ENCODE measurements at regions not wholly inside any gene's neighbourhood (a gene's known extent, or its start where the extent isn't known, plus 50 kb on each side); places are given as distances from the start of the nearest gene placed in this dataset.
"Not testable (repeated sequence)": the region's sequence is repeated elsewhere in the genome, so short reads cannot be mapped to it uniquely, and the experiment has no call there.

DNA sequence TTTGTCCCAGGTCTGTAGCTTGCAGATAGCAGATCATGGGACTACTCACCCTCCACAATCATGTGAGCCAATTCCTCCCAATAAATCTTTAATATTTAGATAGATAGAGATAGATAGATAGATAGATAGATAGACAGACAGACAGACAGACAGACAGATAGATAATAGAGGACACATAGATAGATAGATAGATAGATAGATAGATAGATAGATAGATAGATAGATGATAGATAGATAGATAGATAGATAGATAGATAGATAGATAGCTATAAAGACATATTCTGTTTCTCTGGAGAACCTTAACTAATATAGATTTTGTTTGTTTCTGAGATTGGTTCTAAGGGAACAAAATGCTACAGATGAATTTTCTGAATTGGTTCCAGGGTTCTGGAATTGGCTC lies 82.3 kb upstream of the PRDX6 start:
- DNase-seq (ENCODE audit: low read depth in 2 of 3, low spot score in 1 of 3): not testable (repeated sequence)

DNA sequence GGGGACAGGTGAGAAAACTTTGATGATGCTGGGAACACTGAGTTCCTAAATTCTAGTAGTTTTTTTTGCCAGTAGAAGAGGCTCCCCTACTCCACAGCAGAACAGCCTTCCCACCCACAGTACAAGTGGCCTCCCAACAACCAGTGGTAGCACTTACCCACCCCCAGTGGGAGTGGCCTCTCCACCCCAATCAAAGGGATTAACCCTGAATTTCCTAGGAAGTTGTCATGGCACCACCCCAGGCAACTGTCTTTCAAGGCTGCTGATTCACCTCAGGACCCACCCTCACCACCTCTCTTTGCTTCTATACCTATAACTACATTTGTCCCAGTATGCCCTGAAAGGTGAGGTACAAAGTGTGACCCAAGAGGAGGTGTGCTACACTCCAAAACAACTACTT lies 81.4 kb upstream of the PRDX6 start:
- no peak for DNase-seq (ENCODE audit: low read depth in 2 of 3, low spot score in 1 of 3)

DNA sequence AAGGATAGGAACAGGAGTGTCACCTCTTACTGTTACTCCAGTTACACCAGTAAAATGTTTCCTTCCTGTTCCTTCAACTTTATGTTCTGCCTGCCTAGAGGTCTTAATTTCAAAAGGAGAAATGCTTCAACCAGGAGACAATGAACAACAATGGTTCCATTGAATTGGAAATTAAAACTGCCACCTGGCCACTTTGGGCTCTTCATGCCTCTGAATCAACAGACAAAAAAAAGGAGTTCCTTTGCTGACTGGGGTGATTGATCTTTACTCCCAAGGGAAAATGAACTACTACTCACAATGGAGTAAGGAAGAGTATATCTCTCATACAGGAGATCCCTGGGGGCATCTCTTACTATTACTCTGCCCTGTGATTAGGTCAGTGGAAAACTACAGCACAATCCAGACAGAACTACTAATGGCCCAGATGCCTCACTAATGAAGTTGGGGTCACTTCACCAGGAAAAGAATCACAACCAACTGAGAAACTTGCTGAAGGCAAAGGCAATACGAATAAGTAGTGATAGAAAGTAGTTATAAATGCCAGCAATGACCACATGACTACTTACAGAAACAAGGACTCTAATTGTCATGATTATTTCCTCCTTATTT lies 76.6 kb upstream of the PRDX6 start:
- DNase-seq (ENCODE audit: low read depth in 2 of 3, low spot score in 1 of 3): no peak

DNA sequence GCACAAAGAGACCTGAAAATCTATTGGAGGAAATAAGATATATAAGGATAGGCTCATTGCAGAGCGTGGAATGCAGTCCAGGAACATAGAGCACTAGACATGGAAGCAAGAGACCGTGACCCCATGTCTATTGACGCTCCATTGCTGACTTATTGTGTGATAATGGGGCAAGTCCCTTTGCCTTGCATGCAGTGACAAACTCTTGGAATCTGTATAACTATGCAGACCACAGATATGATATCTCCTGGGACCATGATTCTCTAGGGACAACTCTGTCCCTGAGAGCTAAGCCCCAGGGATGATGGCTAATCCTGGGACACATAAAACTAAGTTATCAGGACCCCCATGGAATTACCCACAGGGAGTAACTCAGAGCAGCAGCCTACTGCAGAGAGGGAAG lies 73.1 kb upstream of the PRDX6 start:
- DNase-seq (ENCODE audit: low read depth in 2 of 3, low spot score in 1 of 3): no peak

DNA sequence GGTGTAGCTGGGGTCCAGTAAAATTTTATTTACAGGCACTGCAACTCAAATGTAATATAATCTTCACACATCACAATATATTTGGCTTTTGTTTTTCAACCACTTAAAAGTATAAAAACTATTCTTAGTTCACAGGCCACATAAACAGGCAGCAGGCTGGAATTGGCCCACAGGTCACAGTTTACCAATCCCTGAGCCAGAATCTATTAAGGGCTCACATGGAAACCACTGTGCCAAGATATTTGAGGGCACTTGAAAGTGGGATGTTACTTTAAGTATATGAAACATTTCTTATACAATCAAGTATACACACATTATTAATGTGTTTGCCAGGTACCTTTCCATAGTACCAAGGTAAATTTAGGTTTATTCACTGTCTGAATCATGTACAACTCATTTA lies 71.9 kb upstream of the PRDX6 start:
- DNase-seq (ENCODE audit: low read depth in 2 of 3, low spot score in 1 of 3): no peak

DNA sequence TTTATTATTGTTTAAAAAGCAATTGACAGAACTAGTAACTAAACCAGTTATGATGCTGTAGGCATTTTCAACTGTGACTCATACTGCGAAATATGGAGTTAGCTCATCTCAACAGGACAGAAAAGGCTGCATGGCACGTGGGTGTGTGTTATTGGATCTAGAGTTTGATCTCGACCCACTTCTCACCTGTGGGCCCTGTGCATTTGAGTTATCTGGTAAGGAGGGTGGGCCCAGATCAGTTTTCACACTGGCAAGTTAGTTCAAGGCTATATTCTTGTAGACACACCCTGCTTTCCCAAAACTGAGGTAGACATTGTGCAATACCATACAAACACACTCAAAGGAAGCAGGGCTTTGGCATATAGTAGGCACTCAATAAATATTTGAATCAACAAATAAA lies 71.3 kb upstream of the PRDX6 start:
- DNase-seq (ENCODE audit: low read depth in 2 of 3, low spot score in 1 of 3): no peak

DNA sequence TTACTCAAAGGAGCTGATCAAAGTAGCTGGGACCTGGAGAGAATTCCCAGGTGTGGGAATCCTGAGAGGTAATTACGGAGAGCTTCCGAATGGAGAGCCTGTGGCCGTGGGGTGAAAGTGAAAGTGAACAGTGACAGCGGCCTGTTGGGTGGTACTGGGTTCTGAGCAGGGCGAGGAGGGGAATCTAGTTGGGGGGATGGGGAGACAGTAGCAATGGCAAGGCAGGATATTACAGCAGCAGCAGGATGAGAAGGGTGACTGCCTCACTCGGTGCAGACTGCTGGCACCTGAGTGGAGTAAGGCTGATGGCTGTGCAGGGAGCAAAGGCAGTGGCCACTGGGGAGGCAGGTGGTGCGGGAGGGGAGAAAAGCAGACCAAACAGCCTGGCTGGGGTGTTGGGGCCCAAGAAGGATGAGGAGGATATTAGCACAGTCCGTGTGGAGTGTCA lies 70.3 kb upstream of the PRDX6 start:
- no peak for DNase-seq (ENCODE audit: low read depth in 2 of 3, low spot score in 1 of 3)

DNA sequence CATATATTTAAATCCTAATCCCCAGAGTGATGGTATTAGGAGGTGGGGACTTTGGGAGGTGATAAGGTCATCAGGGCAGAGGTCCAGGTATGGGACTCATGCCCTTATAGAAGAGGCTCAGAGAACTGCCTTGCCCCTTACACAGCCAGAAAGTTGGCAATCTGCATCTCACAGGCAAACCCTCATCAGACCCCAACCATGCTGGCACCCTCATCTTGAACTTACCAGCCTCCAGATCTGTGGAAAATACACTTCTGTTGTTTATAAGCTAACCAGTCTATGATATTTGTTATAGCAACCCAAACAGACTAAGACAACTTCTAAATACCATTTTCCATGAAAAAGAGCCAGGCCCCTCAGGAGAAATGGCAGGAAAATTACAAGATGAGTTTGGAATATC lies 69.3 kb upstream of the PRDX6 start:
- no peak for DNase-seq (ENCODE audit: low read depth in 2 of 3, low spot score in 1 of 3)

DNA sequence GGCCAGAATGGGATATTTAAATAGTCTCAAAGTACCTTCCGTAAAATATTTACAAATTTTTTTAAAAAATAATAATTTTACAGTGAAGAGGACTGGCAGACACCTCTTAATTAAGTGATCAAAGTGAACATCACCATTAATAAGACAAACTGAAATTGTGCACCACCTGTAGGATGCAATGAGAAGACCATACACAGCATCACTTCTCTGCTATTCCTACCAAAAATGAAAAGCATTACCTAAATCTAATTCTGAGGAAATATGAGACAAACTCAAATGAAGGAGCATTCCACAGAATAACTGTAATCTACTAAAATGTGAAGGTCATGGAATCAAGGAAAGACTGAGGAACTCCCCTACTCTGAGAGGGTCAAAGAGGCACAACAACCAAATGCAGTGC lies 68.2 kb upstream of the PRDX6 start:
- no peak for DNase-seq (ENCODE audit: low read depth in 2 of 3, low spot score in 1 of 3)

DNA sequence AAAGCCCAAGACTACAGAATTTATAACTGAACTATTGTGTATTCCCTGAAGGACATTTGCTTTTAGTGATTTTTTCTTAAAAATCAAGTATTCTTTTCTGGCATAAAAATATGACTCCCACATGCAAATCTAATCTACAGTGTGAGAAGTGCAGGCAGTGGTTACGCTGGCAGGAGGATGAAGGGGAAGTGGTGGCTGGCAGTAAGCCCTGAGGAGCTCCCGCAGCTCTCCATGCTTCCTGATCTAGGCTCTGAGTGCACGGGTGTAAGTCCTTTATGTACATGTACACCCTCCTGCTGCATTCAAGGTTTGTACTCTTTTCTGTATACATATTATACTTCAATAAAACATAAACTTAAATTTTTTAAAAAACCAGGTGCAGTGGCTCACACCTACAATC lies 67.5 kb upstream of the PRDX6 start:
- no peak for DNase-seq (ENCODE audit: low read depth in 2 of 3, low spot score in 1 of 3)

DNA sequence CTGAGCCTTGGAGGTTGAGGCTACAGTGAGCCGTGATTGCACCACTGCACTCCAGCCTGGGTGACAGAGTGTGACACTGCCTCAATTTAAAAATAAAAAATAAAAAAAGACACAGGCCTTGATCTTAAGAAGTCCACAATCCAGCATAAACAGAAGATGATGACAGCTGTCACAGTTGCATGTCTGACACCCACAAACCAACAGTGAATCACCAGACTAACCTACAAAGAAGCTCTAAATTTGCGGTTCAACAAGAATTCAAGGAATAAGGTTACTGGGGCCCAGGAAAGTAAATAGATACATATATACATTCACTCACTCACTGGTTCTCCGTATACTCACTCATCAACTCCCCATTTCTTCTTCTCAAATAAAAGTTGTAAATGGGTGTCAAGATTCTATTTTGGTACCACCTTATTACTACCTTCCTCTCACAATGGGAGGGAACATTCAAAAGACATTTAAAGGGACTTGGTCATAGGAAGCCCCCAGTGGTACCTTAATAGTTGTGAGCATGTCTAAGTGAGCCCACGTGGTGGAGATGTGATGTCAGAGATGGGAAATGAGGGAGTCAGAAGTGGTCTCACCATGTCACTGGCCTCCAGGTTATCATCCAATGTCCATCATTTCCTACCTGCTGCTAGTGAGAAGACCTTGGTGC lies 66.9 kb upstream of the PRDX6 start:
- no peak for DNase-seq (ENCODE audit: low read depth in 2 of 3, low spot score in 1 of 3)

DNA sequence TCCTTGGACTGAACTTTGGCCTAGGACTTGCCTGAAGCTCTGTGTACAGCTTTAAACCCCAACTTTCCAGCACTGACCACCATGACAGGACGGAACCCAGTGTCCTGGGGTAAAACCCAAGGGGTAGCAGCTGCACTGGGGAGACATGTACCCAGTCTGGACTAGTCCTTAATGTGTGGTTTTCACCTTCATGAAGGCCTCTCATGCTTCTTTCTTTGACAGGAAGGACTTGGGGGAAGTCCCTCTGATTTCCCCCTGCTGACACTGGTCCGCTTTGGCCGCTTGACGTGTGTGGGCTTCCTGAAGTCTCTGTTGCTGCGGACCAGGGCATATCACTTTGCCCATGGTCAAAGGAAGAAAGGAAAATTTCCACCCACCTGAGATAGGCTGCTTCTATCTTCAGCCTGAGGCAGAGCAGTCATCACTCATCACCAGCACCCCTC lies 66.3 kb upstream of the PRDX6 start:
- DNase-seq (ENCODE audit: low read depth in 2 of 3, low spot score in 1 of 3): no peak

DNA sequence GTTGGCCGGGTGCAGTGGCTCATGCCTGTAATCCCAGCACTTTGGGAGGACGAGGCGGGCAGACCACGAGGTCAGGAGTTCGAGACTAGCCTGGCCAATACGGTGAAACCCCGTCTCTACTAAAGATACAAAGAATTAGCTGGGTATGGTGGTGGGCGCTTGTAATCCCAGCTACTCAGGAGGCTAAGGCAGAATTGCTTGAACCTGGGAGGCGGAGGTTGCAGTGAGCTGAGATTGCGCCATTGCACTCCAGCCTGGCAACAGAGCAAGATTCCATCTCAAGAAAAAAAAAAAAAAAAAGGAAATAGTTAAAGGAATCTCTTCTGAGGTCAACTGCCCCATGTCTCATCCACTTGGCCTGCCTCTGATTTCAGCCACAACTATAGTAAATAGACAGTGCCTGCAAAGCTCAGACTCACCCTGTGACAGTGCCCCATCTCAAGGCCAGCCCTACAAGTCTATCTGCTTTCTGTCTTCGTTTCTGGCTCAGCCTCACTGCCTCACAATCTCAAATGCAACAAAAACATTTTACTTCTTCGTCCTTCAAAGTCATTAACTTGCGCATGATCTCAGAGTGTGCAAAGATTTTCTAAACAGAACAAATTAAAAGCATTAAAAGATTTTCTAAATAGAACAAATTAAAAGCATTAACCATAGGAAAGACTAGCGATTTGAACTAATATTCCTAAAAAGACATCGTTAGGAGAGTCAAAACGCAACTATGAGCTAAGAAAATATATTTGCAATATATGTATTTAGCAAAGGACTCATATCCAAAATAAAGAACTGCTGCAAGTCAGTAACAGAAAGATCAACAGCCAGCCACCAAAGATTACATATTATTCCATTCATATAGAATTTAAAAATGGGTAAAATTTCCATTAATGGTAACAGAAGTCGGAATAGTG lies 65.0 kb upstream of the PRDX6 start:
- no peak for DNase-seq (ENCODE audit: low read depth in 2 of 3, low spot score in 1 of 3)

DNA sequence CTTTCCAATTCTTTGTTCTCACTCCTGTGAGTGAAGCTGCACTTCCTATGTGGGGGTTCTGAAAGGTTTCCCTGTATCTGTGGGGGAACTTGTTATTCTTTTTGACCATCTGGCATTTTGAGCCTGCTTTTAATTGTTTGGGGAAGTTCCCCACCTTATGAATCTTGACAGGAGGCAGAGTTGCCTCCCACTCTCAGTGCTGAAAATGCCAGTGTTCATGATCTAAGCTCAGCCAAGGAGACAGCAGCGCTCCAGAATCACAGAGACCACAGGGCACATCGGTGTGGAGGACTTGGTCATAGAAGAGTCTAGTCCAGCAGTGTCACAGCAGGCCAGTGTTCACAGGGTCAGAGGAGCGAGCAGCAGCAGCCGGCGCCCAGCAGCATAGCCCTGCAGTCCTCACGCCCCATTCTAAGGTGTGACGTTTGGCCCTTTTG lies 63.8 kb upstream of the PRDX6 start:
- no peak for DNase-seq (ENCODE audit: low read depth in 2 of 3, low spot score in 1 of 3)

DNA sequence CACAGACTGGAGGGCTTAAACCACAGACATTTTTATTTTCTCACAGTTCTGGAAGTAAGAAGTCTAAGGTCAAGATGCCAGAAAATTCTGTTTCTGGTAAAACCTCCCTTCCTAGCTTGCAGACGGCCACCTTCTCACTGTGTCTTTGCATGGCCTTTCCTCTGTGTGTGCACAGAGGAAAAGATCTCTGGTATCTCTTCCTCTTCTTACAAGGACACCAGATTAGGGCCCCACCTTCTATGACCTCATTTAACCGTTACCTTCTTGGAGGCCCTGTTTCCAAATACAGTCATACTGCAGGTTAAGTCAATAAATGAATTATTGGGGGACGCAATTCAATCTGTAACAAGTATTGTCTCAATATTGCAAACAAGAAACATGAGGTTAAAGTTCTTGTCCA lies 63.0 kb upstream of the PRDX6 start:
- no peak for DNase-seq (ENCODE audit: low read depth in 2 of 3, low spot score in 1 of 3)

DNA sequence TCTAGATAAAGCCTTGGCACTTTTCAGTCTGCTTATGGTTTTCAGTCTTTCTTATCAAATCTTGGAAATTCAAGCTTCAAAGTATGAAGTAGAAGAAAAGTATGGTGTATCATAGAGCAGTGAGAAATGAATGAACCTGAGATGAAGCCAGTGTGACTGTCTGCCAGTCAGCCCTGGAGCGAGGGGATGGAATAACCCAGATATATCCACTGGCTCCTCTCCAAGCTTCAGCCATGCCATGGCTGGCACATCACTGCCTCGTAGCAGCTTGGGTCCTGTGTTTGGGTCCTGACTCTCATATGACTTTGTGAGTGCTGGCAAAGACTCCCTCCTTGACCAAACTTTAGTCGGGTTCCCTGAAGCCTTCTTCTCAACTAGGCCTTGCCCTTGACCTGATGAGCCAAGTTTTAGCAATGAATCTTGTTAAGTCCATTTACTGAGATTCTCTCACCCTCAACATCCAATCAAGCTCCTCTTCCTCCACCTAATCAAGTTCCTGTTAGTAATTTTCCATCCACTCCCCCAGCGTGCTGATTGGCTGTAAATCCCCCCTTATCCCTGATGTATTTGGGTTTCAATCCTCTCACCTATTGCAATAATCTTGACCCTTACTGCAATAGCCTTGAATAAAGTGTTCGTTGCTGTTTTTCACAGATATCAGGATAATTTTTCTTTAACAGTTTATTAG lies 62.5 kb upstream of the PRDX6 start:
- no peak for DNase-seq (ENCODE audit: low read depth in 2 of 3, low spot score in 1 of 3)

DNA sequence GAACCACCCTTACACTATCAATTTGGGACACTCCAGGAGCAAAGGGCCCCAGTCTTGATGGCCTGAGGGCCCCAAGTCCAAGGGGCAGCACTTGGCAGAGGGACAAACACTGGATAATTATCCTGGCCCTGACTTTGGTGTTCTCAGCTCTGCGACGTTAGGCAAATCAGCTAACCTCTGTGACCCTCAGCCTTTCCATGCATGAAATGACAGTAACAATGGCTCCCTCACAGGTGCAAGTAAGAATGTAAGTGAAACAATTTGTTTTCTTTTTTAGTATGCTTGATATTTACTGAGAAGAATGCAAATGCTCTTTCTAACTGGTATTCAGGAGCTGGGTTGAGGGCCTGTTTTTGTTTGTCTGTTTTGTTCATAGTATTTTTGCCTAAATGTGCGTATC lies 61.6 kb upstream of the PRDX6 start:
- no peak for DNase-seq (ENCODE audit: low read depth in 2 of 3, low spot score in 1 of 3)

DNA sequence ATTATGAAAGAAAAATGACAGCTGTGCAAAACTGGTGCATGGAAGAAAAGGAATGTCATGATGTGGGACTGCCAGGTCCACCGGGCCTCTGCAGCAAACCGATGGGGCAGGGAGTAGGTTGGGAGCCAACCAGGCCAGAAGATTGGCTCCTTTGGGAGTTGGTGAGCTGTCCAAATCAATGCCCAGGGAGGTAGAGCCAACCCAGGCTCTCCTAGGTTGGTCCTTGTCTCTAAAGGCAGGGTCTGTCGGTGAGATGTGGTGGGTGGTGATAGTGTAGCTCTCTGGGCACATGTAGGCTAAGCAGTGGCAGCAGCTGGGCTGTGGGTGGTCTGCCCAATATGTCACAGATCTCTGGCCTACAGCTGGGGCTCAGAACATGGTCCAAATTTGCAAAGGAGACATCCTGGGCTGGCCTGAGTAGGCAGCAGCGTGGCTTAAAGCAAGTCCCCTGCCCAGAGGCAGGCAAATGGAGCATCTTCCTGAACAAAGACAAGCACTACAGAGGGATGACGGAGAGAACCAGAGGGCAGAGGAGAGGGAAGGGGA lies 61.2 kb upstream of the PRDX6 start:
- no peak for DNase-seq (ENCODE audit: low read depth in 2 of 3, low spot score in 1 of 3)

DNA sequence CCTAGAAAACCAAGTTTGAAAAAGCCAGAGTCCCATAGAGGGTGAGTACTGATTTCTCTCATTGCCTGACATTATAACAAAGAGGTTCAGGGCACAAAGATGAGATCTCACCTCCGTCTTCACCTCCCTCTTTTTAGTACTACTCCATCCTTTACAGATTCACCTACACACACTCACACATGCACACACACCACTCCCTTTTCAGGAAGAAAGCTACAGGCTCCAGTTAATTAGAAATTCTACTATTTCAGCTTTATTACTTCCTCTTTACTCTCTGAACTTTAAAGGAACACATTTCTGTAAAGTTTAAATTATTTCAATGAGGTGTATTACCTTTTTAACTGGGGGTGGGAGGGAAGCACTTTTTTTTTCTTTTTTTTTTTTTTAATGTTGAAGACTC lies 59.6 kb upstream of the PRDX6 start:
- DNase-seq (ENCODE audit: low read depth in 2 of 3, low spot score in 1 of 3): no peak

DNA sequence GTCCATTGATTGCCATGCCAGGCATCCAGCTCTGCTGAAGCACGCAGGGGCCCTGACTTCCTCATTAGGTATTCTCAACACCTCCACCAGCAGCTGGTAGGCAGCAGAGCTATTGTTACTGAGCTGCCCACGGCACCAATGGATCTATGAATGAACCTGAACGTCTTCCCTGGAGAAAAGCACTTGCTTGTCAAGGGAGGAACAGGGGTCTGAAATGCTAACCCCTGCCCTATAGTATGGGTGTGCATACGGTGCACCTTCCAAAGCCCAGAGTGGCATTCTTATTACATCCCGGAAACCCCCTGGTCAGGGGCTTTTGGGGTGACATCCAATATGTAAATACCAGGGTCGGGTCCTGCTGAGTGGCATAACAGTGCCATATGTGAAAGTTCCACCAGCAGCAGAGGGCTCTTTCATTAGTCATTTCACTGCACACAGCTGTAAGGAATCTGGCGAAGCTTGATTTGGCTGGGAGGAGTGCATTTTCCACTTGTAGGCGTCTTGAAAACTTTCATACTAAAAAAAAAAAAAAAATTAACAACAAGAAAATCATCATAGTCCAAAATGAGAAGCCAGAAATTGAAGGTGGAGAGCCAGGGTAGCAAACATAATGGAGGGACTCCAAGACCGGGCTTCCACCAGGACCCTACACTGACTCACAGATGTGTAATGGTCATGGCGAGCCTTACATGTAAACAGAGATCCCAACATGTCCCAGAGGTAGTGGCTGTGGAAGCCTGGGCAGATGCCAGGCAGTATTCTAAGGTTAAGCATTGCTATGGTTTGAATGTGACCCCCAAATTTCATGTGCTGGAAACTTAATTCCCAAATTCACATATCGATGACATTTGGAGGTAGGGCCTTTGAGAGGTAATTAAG lies 58.8 kb upstream of the PRDX6 start:
- no peak for DNase-seq (ENCODE audit: low read depth in 2 of 3, low spot score in 1 of 3)

All from stimulated activated CD4-positive, alpha-beta T cell treated with anti-CD3 and anti-CD28 coated beads, Interleukin-12 subunit alpha, Interleukin-12 subunit beta, amount 100 ng/mL, for 48 hours (primary cell).